Suprapubic skin (tissue), 4 donors: ENCODE measurements at regions not wholly inside any gene's neighbourhood (a gene's known extent, or its start where the extent isn't known, plus 50 kb on each side); places are given as distances from the start of the nearest gene placed in this dataset.

Source experiments
- DNase-seq, 2 donors: peaks; one replicate each; pipeline ENCODE4 v3.0.0-alpha.2; 2019; ENCODE audit warnings: low spot score in 2 of 2
- H3K27ac ChIP-seq: fragments of 200-600 bp; sonication (generic); one replicate; pipeline ENCODE4 v1.5.1; 2019
- H3K27me3 ChIP-seq: fragments of 200-600 bp; sonication (generic); one replicate; pipeline ENCODE4 v1.5.1; 2019
- H3K36me3 ChIP-seq: fragments of 200-600 bp; sonication (generic); one replicate; pipeline ENCODE4 v1.5.1; 2019
- H3K4me1 ChIP-seq: fragments of 200-600 bp; sonication (generic); one replicate; pipeline ENCODE4 v1.5.1; 2019
- H3K4me3 ChIP-seq: fragments of 200-600 bp; sonication (generic); one replicate; pipeline ENCODE4 v1.5.1; 2019; ENCODE audit warnings: mild to moderate bottlenecking
- H3K9me3 ChIP-seq: fragments of 200-600 bp; sonication (generic); one replicate; pipeline ENCODE4 v1.5.1; 2019
- EP300 ChIP-seq: sonication (generic); formaldehyde crosslinking; IDR thresholded peaks from one replicate; pipeline ENCODE4 v1.6.1; 2017; ENCODE audit warnings: antibody characterized with exemption
- POLR2A ChIP-seq, 2 donors: fragments of 450-650 bp; IDR thresholded peaks; one replicate each; pipeline ENCODE4 v1.6.1; 2017; ENCODE audit warnings: antibody characterized with exemption in 2 of 2, mild to moderate bottlenecking in 2 of 2, moderate library complexity in 2 of 2
- POLR2AphosphoS5 ChIP-seq, 3 donors: sonication (generic); formaldehyde crosslinking; IDR thresholded peaks; one replicate each; pipeline ENCODE4 v1.6.1; 2017; ENCODE audit warnings: antibody characterized with exemption in 3 of 3
- WGBS: methylation state at CpG from one replicate; pipeline ENCODE4 v1.1.5; 2018; 5-methylcytosine and 5-hydroxymethylcytosine counted together
- TF ChIP-seq, protein P1 (sequence below), 2 donors: fragments of 200-600 bp in 1 of 2; fragments of 450-650 bp in 1 of 2; sonication (generic) in 1 of 2; IDR thresholded peaks; one replicate each; pipeline ENCODE4 v1.5.1; 2016 to 2019; ENCODE audit warnings: antibody characterized with exemption in 2 of 2, mild to moderate bottlenecking in 1 of 2, moderate library complexity in 1 of 2

DNA sequence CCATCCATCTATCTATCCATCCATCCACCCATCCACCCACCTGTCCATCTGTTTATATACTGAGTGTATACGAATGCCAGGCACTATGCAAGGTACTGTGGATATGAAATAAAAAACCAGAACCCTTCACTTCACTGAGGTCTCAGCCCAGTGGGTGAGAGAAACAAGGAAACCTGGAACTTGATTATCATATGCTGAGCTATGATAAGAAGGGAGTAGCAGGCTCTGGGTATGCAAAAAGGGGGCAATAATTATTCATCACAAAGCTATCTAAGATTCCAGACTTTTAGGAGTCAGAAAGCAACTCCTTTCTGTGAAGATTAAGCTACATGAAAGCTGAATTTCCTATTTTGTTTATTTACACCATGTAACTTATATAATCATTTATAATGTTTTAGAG lies 327.7 kb upstream of the IL12A start:
- H3K4me3 ChIP-seq, result no peak overlapping the region

DNA sequence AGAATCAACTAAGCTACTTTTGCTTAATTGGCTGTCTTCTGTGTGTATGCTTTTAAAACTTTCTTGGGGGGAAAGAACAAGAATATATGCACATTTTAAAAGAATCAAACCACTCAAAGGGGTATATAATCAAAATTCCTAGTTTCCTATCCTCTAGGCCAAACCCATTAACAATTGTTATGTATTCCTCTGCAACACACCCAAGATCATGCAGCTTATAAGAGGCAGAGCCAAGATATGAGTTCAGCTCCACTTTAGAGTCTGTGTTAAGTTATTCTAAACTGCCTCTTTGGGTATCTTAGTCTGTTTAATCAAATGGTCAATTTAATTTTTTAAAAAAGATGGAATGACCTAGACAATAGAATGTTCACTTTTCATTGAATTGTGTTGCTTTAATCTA lies 326.1 kb upstream of the IL12A start:
- no peaks in the 10 kb centered on the region for H3K27me3 ChIP-seq
- TF ChIP-seq, protein P1, sequence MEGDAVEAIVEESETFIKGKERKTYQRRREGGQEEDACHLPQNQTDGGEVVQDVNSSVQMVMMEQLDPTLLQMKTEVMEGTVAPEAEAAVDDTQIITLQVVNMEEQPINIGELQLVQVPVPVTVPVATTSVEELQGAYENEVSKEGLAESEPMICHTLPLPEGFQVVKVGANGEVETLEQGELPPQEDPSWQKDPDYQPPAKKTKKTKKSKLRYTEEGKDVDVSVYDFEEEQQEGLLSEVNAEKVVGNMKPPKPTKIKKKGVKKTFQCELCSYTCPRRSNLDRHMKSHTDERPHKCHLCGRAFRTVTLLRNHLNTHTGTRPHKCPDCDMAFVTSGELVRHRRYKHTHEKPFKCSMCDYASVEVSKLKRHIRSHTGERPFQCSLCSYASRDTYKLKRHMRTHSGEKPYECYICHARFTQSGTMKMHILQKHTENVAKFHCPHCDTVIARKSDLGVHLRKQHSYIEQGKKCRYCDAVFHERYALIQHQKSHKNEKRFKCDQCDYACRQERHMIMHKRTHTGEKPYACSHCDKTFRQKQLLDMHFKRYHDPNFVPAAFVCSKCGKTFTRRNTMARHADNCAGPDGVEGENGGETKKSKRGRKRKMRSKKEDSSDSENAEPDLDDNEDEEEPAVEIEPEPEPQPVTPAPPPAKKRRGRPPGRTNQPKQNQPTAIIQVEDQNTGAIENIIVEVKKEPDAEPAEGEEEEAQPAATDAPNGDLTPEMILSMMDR (IDR thresholded peaks at IDR 0.05), result no peak
- TF ChIP-seq POLR2A (IDR thresholded peaks at IDR 0.05), result no peak
- no peak for TF ChIP-seq POLR2AphosphoS5 (IDR thresholded peaks at IDR 0.05)
- no peak for TF ChIP-seq EP300
- H3K4me1 ChIP-seq, result no peaks in the 10 kb centered on the region
- no peaks in the 10 kb centered on the region for H3K36me3 ChIP-seq
- no peak for DNase-seq
- no peak overlapping the region for H3K4me3 ChIP-seq
- no peak overlapping the region for H3K27ac ChIP-seq
- H3K9me3 ChIP-seq, result no peaks in the 10 kb centered on the region

More for the DNA sequence above, 327.7 kb upstream of the IL12A start:
- H3K27ac ChIP-seq, result no peak overlapping the region
- H3K4me1 ChIP-seq, result no peaks in the 10 kb centered on the region
- TF ChIP-seq, protein P1 (IDR thresholded peaks at IDR 0.05), result no peak
- TF ChIP-seq POLR2AphosphoS5 (IDR thresholded peaks at IDR 0.05) (no peak), EP300 (no peak), POLR2A (IDR thresholded peaks at IDR 0.05) (no peak)
- 64% methylated on average over 1 of the region's 1 CpG for WGBS
- no peaks in the 10 kb centered on the region for H3K9me3 ChIP-seq
- H3K36me3 ChIP-seq, result no peaks in the 10 kb centered on the region
- no peaks in the 10 kb centered on the region for H3K27me3 ChIP-seq
- no peak for DNase-seq

DNA sequence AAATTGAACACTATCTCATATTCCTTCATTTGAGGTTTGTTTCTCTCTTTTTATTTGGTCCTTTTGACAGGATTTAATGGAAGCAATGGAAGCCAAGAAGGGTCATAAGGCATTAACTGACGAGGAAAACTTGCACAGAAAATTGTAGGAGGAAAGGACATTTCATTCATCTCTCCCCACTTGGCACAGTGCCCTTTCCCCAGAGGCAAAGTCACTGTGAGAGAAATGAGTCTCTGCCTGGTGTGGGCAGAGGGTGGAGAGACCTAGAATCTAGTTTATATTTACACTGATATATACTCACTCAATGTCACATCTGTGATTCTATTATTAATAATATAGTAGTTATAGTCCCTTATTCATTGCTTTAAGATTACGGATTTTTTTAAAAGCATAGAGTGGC lies 324.6 kb upstream of the IL12A start:
- Histone ChIP-seq H3K27me3 (no peaks in the 10 kb centered on the region), H3K9me3 (no peaks in the 10 kb centered on the region), H3K4me3 (no peak overlapping the region), H3K27ac (no peak overlapping the region), H3K36me3 (no peaks in the 10 kb centered on the region), H3K4me1 (no peaks in the 10 kb centered on the region)
- WGBS, result 66% methylated on average over 2 of the region's 2 CpGs
- no peak for DNase-seq
- TF ChIP-seq EP300, result no peak
- no peak for TF ChIP-seq POLR2AphosphoS5 (IDR thresholded peaks at IDR 0.05)
- TF ChIP-seq, protein P1 (IDR thresholded peaks at IDR 0.05), result no peak
- no peak for TF ChIP-seq POLR2A (IDR thresholded peaks at IDR 0.05)

DNA sequence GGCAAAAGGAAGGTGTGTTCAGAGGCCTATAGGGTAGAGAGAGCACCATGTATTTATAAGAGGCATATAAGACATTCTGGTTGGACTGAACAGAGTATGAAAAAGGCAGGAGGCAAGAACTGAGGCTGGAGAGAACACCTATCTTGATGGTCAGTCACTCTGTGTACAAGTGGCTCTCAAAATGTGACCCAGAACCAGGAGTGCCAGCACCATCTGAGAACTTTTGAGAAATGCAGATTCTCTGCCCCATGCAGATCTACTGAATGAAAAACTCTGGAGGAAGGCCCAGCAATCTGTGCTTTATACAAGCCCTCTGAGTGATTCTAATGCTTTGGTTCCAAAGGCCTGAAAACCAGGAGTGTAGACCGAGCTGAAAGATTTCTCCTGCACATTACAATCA lies 324.0 kb upstream of the IL12A start:
- H3K4me3 ChIP-seq, result no peak overlapping the region
- 94% methylated on average over 1 of the region's 1 CpG for WGBS
- no peaks in the 10 kb centered on the region for H3K27me3 ChIP-seq
- TF ChIP-seq, protein P1 (IDR thresholded peaks at IDR 0.05), result no peak
- no peak for TF ChIP-seq POLR2A (IDR thresholded peaks at IDR 0.05)
- TF ChIP-seq EP300, result no peak
- no peak for TF ChIP-seq POLR2AphosphoS5 (IDR thresholded peaks at IDR 0.05)
- no peaks in the 10 kb centered on the region for H3K9me3 ChIP-seq
- DNase-seq, result no peak
- no peak overlapping the region for H3K27ac ChIP-seq
- H3K4me1 ChIP-seq, result no peaks in the 10 kb centered on the region
- H3K36me3 ChIP-seq, result no peaks in the 10 kb centered on the region

- no peak overlapping the region for H3K4me3 ChIP-seq
- no peaks in the 10 kb centered on the region for H3K9me3 ChIP-seq
- no peaks in the 10 kb centered on the region for H3K27me3 ChIP-seq
- no peak overlapping the region for H3K27ac ChIP-seq
- no peak for TF ChIP-seq POLR2A (IDR thresholded peaks at IDR 0.05)
- TF ChIP-seq, protein P1 (IDR thresholded peaks at IDR 0.05), result no peak
- no peak for TF ChIP-seq POLR2AphosphoS5 (IDR thresholded peaks at IDR 0.05)
- TF ChIP-seq EP300, result no peak
- DNase-seq, result no peak
- no peaks in the 10 kb centered on the region for H3K36me3 ChIP-seq
- 88% methylated on average over 4 of the region's 4 CpGs for WGBS
- no peaks in the 10 kb centered on the region for H3K4me1 ChIP-seq
Measured at GRCh38 chr3:159667261-159667660, 321.4 kb upstream of the IL12A start.
